ENCODE measurements at regions not wholly inside any gene's neighbourhood (a gene's known extent, or its start where the extent isn't known, plus 50 kb on each side); places are given as distances from the start of the nearest gene placed in this dataset.

GRCh38 chr7:135828604-135829003 lies 80.0 kb upstream of the FAM180A start:
- TF ChIP-seq CTCF (IDR thresholded peaks at IDR 0.05) (no peak), POLR2A (IDR thresholded peaks at IDR 0.05) (no peak)
